HCT116 (cell line): ENCODE measurements at regions not wholly inside any gene's neighbourhood (a gene's known extent, or its start where the extent isn't known, plus 50 kb on each side); places are given as distances from the start of the nearest gene placed in this dataset.

Experiments
- CEBPB ChIP-seq: IDR thresholded peaks from 2 replicates; pipeline ENCODE4 v1.6.1; 2012; ENCODE audit warnings: low read depth
- CTCF ChIP-seq, 3 experiments: fragments of 200-600 bp in 1 of 3; sonication (generic) in 1 of 3; IDR thresholded peaks in 2 of 3; conservative IDR thresholded peaks in 1 of 3; 2 replicates each; pipeline ENCODE4 v1.5.1; 2012 to 2017; ENCODE audit warnings: low read depth in 2 of 3, low read length in 2 of 3, antibody characterized with exemption in 1 of 3, borderline replicate concordance in 1 of 3, control low read depth in 1 of 3, mild to moderate bottlenecking in 1 of 3, mixed read lengths in 1 of 3, mixed run types in 1 of 3, moderate library complexity in 1 of 3; ENCODE audit not compliant: insufficient read depth in 1 of 3
- EZH2 ChIP-seq: fragments of 200-600 bp; sonication (generic); IDR thresholded peaks from 2 replicates; pipeline ENCODE4 v1.6.1; 2017; ENCODE audit warnings: antibody characterized with exemption, mixed run types
- EZH2phosphoT487 ChIP-seq: fragments of 200-600 bp; IDR thresholded peaks from 2 replicates; pipeline ENCODE4 v1.6.1; 2018; ENCODE audit warnings: antibody characterized with exemption, borderline replicate concordance
- POLR2A ChIP-seq: IDR thresholded peaks from 2 replicates; pipeline ENCODE4 v1.7.0; 2011; ENCODE audit warnings: borderline replicate concordance; ENCODE audit not compliant: insufficient read depth, insufficient read length; ENCODE audit errors: extremely low read depth
- POLR2AphosphoS5 ChIP-seq: IDR thresholded peaks from 2 replicates; pipeline ENCODE4 v1.6.1; 2011; ENCODE audit warnings: mild to moderate bottlenecking, low read depth, low read length, moderate library complexity
- YY1 ChIP-seq: IDR thresholded peaks from 2 replicates; pipeline ENCODE4 v1.6.1; 2011; ENCODE audit warnings: low read length, low read depth, moderate library complexity, mild to moderate bottlenecking; ENCODE audit not compliant: insufficient replicate concordance; ENCODE audit errors: extremely low read depth

- TF ChIP-seq CTCF (IDR thresholded peaks at IDR 0.05 in 2 of 3, conservative IDR thresholded peaks at IDR 0.05 in 1 of 3; ENCODE audit: borderline replicate concordance in 1 of 3, insufficient read depth in 1 of 3, low read depth in 2 of 3, low read length in 2 of 3) (peak; percentile 60 to 93 (median 89); a peak in 5 of 6 replicates), EZH2 (no peak), POLR2AphosphoS5 (no peak), EZH2phosphoT487 (no peak), CEBPB (no peak), YY1 (no peak), POLR2A (no peak)
Observed at GRCh38 chr18:62637807-62638687, 77.3 kb upstream of the PHLPP1 start.
